Hematopoietic multipotent progenitor cell treated with erythropoietin and hydrocortisone succinate and interleukin-3 and kit ligand, for 15 days (in vitro differentiated cells): ENCODE measurements at regions not wholly inside any gene's neighbourhood (a gene's known extent, or its start where the extent isn't known, plus 50 kb on each side); places are given as distances from the start of the nearest gene placed in this dataset.

ENCODE experiments used
- DNase-seq: peaks from one replicate; pipeline ENCODE4 v3.0.0-alpha.2; 2015; ENCODE audit warnings: low spot score

- no peak for DNase-seq
Measured at GRCh38 chr4:152159773-152160172, 376.1 kb downstream of the FBXW7 start.

- no peak for DNase-seq
Measured at GRCh38 chr4:152158225-152158624, 377.7 kb downstream of the FBXW7 start.

- DNase-seq, result no peak
Measured at GRCh38 chr4:152157629-152158028, 378.3 kb downstream of the FBXW7 start.

GRCh38 chr4:152156442-152156841 is 379.4 kb downstream of the FBXW7 start:
- DNase-seq, result no peak

GRCh38 chr4:152155070-152155469 is 380.8 kb downstream of the FBXW7 start:
- no peak for DNase-seq

- DNase-seq, result no peak
Measured at GRCh38 chr4:152154433-152154832, 381.5 kb downstream of the FBXW7 start.

- no peak for DNase-seq
Measured at GRCh38 chr4:152153476-152154270, 382.2 kb downstream of the FBXW7 start.

GRCh38 chr4:152150214-152150613 is 385.7 kb downstream of the FBXW7 start:
- no peak for DNase-seq

- no peak for DNase-seq
Measured at GRCh38 chr4:152149745-152150144, 386.1 kb downstream of the FBXW7 start.

GRCh38 chr4:152148057-152148456 is 387.2 kb upstream of the GATB start:
- DNase-seq, result no peak

GRCh38 chr4:152146244-152146643 is 385.4 kb upstream of the GATB start:
- no peak for DNase-seq

GRCh38 chr4:152143806-152144205 is 383.0 kb upstream of the GATB start:
- no peak for DNase-seq

GRCh38 chr4:152138451-152138850 is 377.6 kb upstream of the GATB start:
- DNase-seq, result no peak

- no peak for DNase-seq
Measured at GRCh38 chr4:152132776-152133175, 372.0 kb upstream of the GATB start.

- no peak for DNase-seq
Measured at GRCh38 chr4:152128356-152128755, 367.5 kb upstream of the GATB start.

- DNase-seq, result no peak
Measured at GRCh38 chr4:152126238-152126637, 365.4 kb upstream of the GATB start.

- DNase-seq, result no peak
Measured at GRCh38 chr4:152118819-152119553, 358.2 kb upstream of the GATB start.

- no peak for DNase-seq
Measured at GRCh38 chr4:152117933-152118507, 357.2 kb upstream of the GATB start.

GRCh38 chr4:152117520-152117919 is 356.7 kb upstream of the GATB start:
- DNase-seq, result no peak

- no peak for DNase-seq
Measured at GRCh38 chr4:152117054-152117453, 356.2 kb upstream of the GATB start.

- DNase-seq, result no peak
Measured at GRCh38 chr4:152115794-152116193, 355.0 kb upstream of the GATB start.

GRCh38 chr4:152115118-152115517 is 354.3 kb upstream of the GATB start:
- DNase-seq, result no peak

GRCh38 chr4:152114562-152114961 is 353.8 kb upstream of the GATB start:
- no peak for DNase-seq
